Central memory CD4-positive, alpha-beta T cell (primary cell): ENCODE measurements at regions not wholly inside any gene's neighbourhood (a gene's known extent, or its start where the extent isn't known, plus 50 kb on each side); places are given as distances from the start of the nearest gene placed in this dataset.
"Not testable (repeated sequence)": the region's sequence is repeated elsewhere in the genome, so short reads cannot be mapped to it uniquely, and the experiment has no call there.

Source experiments
- DNase-seq: peaks from one replicate; pipeline ENCODE4 v3.0.0; 2022

DNA sequence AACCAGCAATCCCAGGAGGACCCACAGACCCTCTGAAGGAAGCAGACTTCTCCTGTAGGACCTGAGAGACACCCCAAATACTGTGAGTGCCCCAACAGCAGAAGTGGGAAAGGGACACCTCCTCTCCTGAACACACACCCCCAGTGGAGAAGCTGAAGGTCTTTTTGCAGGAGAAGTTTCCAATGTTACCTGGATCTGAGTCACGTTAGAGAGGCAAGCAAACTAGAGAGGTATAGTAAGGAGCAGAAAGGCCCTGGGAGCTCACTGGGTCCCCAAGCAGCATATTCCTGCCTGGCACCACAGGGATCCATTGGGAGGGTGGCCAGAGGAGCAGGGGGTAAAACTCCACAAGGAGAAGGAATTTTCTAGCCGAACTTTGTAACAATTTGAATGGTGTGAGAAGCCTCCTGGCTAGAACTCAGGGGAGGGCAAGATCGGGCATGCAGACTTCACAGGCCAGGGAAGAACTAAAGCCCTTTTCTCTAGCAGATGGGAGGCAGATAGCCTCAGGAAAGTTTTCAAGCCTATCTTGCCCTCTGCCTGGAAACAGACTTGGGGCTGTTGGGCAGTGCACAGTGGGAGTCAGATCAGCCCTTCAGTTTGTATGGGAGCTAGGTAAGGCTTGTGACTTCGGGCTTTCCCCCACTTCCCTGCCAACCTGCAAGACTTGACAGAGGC lies 68.2 kb upstream of the SSTR4 start:
- no peak for DNase-seq

DNA sequence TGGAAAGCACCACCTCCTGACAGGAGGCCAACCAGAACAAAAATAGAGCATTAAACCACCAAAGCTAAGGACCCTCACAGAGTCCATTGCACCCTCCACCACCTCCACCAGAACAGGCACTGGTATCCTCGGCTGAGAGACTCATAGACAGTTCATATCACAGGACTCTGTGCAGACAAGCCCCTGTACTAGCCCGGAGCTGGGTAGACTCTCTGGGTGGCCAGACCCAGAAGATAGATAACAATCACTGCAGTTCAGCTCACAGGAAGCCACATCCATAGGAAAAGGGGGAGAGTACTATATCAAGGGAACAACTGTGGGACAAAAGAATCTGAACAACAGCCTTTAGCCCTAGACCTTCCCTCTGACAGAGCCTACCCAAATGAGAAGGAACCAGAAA lies 67.4 kb upstream of the SSTR4 start:
- not testable (repeated sequence) for DNase-seq

DNA sequence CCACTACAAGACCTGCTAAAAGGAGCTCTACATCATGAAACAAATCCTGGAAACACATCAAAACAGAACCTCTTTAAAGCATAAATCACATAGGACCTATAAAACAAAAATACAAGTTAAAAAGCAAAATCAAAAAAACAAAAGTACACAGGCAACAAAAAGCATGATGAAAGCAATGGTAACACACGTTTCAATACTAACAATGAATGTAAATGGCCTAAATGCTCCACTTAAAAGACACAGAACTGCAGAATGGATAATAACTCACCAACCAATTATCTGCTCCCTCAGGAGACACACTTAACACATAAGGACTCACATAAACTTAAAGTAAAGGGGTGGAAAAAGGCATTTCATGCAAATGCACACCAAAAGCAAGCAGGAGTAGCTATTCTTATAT lies 66.1 kb upstream of the SSTR4 start:
- DNase-seq = not testable (repeated sequence)

DNA sequence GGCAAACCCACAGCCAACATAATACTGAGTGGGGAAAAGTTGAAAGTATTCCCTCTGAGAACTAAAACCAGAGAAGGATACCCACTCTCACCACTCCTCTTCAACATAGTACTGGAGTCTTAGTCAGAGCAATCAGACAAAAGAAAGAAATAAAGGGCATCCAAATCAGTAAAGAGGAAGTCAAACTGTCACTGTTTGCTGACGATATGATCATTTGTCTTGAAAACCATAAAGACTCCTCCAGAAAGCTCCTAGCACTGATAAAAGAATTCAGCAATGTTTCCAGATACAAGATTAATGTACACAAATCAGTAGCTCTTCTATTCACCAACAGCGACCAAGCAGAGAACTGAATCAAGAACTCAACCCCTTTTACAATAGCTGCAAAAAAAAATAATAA lies 64.0 kb upstream of the SSTR4 start:
- not testable (repeated sequence) for DNase-seq

DNA sequence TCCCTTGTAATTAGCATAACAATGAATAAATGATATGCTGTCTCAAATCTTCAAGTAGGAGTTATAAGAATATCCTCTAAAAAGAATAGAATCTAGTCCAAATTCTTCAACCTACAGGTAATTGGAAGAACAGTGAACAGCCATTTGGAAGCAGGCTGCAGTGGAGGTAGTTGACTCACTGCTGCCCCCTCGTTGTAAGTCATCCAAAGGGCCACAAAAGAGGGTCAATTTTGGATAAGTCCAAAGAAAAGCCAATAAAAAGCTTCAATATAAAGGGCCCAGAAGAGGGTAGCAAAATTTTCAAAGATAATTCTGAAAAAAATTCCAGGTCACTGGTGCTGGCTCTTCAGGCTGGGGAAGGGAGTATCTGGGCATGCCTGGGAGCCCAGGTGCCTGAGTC lies 60.8 kb upstream of the SSTR4 start:
- DNase-seq = no peak

DNA sequence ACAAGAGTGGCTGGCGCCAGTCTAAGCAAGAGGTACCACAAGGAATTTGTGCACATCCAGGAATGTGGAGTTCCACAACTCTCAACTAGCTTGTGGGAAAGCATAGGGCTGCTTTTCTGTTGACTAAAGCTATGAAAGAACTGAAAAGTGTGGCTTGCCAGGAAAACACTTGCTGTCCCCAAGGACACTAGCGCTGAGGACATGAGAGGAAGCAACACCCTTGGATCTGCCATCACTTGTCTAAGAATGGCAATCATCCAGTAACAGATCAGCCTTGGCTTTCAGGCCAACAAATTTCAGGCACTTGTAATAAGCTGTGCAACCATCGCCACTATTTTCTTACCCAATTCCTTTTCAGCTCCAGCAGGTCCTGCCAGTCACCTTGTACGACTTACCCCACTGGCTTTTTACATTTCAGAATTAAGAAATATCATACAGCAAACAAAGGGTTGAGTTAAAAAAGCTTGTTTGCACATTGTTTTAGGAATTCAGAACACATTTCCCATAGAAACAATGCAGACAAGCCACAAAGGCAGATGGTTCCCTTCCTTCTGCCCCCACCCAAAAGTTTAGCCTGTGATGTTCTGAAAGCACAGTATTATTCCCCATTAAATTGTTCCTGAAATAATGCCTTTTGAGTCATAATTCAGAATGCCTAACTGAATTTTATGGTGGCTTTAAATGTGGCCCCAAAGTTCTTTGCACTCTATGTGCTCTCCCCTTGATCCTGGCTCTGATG lies 57.9 kb upstream of the SSTR4 start:
- no peak for DNase-seq

DNA sequence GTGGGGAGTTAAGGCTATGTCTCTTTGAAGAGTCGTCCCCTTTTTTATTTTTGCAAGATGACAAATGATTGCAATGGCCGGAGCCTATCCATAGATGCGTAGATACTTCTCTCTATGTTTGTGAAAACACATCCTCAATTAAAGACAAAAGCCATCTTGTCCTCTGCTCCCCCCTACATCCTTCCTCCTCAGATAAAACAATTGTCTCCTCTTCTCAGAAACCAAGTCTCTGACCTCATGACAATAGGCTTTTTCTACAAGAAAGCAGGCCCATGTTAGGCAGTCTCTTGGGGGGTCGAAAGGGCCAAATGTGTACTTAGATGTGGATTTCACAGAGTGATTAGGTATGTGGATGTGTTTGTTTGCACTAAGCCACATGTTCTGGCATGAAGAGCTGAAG lies 51.1 kb upstream of the SSTR4 start:
- no peak for DNase-seq

DNA sequence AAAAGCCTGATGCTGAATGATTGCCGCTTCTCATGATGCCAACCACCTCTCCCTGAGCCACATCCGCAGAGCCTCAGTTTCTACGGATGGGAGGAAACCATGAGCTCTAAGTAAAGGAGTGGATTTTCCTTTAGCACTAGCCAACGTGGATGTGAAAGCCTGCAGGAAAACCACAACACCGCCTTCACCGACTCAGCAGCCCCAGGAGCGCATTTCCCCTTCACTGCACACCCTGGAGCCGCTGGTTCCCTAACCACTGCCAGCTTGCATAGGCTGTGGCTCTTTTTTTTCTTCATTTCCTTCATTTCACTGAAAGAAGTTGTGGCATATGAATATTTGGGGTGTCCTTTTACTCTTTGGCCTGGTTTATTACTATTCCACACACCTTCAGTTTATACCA lies 50.5 kb upstream of the SSTR4 start:
- DNase-seq = no peak

DNA sequence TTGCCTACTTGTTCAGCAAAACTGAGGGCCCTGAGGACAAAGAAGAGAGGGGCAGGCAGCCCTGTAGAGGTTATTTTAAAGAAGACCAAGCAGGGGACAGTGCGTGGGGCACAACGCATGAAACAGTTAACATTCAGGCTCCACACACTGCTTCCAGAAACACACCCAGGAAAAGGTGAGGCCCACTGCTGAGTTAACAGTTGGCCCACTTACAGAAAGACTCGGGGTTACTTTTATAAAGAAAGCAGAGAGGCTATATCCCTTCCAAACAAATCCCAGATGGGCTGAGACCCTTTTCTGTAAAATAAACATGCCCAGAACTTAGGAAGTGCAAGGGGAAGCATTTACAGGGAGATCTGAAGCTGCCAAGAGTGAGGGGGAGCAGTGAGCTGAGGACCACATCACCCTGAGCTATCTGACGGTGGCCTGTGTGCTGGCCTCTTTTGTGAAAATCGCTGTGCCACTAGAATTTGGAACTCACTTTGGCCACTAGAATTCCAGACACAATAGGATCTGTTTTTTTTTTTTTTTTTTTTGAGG lies 49.8 kb upstream of the SSTR4 start:
- no peak for DNase-seq
